LNCAP (cell line): ENCODE measurements at regions not wholly inside any gene's neighbourhood (a gene's known extent, or its start where the extent isn't known, plus 50 kb on each side); places are given as distances from the start of the nearest gene placed in this dataset.

ENCODE experiments used
- TF ChIP-seq, protein P1 (sequence below): fragments of 450-650 bp; IDR thresholded peaks from 2 replicates; pipeline ENCODE4 v1.5.1; 2017; ENCODE audit warnings: mild to moderate bottlenecking

DNA sequence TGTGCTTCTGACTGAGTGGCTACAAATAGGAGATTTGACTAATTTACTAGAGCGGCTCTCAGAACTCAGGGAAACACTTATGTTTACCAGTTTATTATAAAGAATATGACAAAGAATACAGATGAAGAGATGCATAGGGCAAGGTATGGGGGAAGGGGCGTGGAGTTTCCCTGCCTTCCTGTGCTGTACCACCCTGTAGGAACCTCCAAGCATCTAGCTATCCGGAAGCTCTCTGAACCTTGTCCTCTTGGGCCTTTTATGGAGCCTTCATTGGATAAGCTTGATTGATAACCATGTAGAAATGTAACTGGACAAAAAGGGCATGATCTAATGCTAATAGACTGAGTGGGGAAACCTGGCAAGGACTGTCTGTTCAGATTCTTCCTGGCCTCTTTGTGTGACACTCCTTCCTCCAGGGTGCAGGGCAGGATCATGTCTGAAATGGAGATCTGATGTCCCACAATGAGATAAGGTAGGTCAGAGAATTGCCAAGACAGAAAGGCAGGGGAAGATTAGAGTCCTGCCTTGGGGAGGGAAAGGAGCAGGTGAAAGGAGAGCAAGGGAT, 101.8 kb upstream of the NPAS2 start:
- TF ChIP-seq, protein P1, sequence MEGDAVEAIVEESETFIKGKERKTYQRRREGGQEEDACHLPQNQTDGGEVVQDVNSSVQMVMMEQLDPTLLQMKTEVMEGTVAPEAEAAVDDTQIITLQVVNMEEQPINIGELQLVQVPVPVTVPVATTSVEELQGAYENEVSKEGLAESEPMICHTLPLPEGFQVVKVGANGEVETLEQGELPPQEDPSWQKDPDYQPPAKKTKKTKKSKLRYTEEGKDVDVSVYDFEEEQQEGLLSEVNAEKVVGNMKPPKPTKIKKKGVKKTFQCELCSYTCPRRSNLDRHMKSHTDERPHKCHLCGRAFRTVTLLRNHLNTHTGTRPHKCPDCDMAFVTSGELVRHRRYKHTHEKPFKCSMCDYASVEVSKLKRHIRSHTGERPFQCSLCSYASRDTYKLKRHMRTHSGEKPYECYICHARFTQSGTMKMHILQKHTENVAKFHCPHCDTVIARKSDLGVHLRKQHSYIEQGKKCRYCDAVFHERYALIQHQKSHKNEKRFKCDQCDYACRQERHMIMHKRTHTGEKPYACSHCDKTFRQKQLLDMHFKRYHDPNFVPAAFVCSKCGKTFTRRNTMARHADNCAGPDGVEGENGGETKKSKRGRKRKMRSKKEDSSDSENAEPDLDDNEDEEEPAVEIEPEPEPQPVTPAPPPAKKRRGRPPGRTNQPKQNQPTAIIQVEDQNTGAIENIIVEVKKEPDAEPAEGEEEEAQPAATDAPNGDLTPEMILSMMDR: no peak

DNA sequence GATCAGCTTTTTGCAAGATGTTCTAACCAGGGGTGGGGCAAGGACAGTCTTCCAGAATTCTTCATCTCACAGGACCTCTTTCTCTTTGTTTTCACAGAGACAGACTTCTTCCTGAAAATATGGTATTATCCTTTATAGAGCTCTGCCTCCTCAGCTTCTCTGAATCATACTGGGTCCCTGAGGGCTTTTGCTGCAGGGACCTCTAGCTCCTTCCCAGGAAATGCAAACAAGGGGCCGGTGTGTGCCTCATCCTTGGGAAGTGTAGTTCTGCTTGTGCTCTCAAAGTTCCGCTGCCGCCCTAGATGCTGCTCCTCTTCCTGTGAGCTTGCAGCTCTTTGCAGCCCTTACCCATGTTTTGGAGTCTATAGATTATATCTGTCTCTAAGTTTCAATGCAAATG, 99.5 kb upstream of the NPAS2 start:
- TF ChIP-seq, protein P1: no peak

DNA sequence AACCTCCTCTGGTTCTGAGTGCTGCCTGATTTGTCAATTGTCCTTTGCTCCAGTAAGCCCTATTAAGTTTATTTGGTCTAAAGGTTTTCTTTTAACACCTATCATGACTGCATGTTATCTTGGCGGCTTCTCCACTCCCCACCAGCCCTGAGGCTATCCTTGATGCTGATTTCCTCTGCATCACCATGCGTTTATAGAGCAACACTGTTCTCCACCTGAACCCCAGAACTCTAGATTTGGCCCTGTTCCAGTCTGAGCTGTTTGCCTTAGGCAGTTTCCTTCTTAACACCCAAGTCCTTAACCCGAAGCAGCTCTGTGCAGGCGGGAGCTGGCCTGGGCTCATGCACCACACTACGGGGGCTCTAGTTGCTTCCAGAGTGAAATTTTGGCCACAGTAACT, 98.2 kb upstream of the NPAS2 start:
- TF ChIP-seq, protein P1: no peak

DNA sequence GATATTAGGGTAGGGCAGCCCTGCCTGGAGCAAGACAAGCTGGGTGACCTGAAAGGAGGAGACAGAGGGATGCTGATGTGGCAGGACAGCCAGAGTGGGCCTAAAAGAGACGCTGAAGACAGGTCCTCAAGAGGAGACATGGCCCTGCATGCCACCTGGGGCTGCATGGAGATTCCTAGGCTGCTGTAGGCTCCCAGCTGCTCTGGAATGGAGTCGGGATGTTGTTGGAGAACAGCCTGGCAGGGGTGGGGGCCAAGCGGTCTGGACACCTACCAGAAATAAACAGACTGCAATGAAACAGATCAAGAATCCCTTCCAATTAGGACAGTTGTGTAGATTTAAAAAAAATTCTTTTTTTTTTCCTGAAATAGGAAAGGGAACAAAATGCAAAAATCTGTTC, 97.8 kb upstream of the NPAS2 start:
- TF ChIP-seq, protein P1: no peak

DNA sequence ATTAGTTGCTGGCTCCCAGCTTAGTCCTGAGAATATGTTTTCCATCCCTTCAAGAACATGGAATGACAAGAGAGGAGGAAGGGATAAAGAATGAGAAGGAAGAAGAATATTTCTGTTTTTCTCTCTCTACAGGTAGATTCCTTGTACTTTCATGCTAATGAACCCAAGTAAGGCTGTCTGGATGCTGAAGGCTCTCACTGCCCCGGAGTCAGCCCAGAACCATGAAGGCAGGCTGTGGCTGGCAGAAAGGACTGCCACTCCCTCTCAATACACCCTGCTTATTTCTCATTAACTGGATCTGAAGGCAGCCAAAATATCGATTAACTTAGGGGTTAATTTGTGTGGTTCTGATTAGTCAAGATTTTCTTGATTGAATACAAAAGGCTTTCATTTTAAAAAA, 93.1 kb upstream of the NPAS2 start:
- TF ChIP-seq, protein P1: no peak

DNA sequence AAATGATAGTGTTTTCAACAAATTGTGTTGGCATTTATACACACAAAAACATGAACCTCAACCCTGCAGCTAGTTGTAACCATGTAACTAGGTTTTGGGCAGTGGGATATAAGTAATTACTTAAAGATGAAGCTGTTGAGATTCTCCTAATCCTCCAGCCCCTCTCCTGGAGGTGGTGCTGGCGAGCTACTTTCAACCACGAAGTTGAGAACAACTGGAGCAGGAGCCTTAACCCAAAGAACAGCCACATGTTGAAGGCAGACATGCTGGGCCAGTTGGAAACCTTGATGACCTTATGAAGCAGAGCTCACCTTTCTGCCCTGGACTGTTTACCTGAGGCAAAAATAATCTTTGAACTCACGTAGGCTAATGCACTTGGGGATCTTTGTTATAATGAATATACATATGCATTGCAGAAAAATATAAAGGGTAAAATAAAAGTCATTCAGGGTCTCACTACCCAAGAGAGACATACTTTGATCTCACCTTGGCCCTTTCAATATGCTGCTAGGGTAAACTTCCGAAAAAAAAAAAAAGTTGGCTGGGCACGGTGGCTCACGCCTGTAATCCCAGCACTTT, 89.6 kb upstream of the NPAS2 start:
- TF ChIP-seq, protein P1: peak; percentile 42; the same call in 1 of the 2 replicates

DNA sequence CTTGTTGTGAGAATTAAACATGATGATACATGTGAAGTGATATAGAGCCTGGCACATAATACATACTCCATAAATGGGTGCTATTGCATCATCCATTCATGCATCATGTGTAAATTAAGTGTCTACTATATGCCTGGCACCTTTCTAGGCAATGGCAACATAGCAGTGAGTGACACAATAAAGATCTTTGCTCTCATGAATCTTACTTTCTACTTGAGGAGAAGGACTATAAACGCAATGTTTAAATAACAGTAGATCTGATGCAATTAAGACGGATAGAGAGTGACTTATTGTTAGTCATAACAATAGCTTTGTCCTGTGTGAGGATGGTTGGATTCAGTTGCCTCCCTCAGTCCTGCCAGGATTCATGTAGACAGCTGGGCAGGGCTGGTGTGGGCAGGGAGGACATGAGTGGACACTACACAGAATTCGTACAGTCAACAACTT, 88.4 kb upstream of the NPAS2 start:
- TF ChIP-seq, protein P1: no peak
